Islet of Langerhans (tissue), 1 donor: ENCODE measurements at regions not wholly inside any gene's neighbourhood (a gene's known extent, or its start where the extent isn't known, plus 50 kb on each side); places are given as distances from the start of the nearest gene placed in this dataset.

Experiments
- FAIRE-seq: peaks from one replicate; lab custom pipeline; 2011; peaks lifted over from hg19 to GRCh38; lab: Jason Lieb, UNC

GRCh38 chr13:97562962-97563361, 129.0 kb downstream of the RAP2A start:
- no peak for FAIRE-seq

GRCh38 chr13:97564956-97565355, 131.0 kb downstream of the RAP2A start:
- FAIRE-seq = no peak

GRCh38 chr13:97565906-97566305, 131.9 kb downstream of the RAP2A start:
- no peak for FAIRE-seq

GRCh38 chr13:97566907-97567306, 132.9 kb downstream of the RAP2A start:
- FAIRE-seq = no peak

GRCh38 chr13:97567510-97568243, 133.7 kb downstream of the RAP2A start:
- FAIRE-seq = no peak

GRCh38 chr13:97568850-97569249, 134.9 kb downstream of the RAP2A start:
- no peak for FAIRE-seq

GRCh38 chr13:97569841-97570240, 135.9 kb downstream of the RAP2A start:
- FAIRE-seq = no peak

GRCh38 chr13:97570442-97570841, 136.5 kb downstream of the RAP2A start:
- no peak for FAIRE-seq

- FAIRE-seq = no peak
These were observed 139.0 kb downstream of the RAP2A start for GRCh38 chr13:97573011-97573410.

- FAIRE-seq = no peak
These were observed 141.0 kb downstream of the RAP2A start for GRCh38 chr13:97574926-97575325.

GRCh38 chr13:97577026-97577425, 143.1 kb downstream of the RAP2A start:
- FAIRE-seq = no peak

- no peak for FAIRE-seq
These were observed 148.2 kb downstream of the RAP2A start for GRCh38 chr13:97582170-97582569.

GRCh38 chr13:97583907-97584497, 150.0 kb downstream of the RAP2A start:
- no peak for FAIRE-seq

- no peak for FAIRE-seq
These were observed 153.0 kb downstream of the RAP2A start for GRCh38 chr13:97586941-97587340.

- FAIRE-seq = no peak
These were observed 155.0 kb downstream of the RAP2A start for GRCh38 chr13:97588993-97589392.

GRCh38 chr13:97600458-97601075, 166.6 kb downstream of the RAP2A start:
- FAIRE-seq = no peak

- FAIRE-seq = no peak
These were observed 181.3 kb downstream of the RAP2A start for GRCh38 chr13:97615266-97615665.

GRCh38 chr13:97616385-97616784, 182.4 kb downstream of the RAP2A start:
- no peak for FAIRE-seq

GRCh38 chr13:97621025-97621424, 187.1 kb downstream of the RAP2A start:
- no peak for FAIRE-seq

- no peak for FAIRE-seq
These were observed 187.7 kb downstream of the RAP2A start for GRCh38 chr13:97621631-97622030.

GRCh38 chr13:97627566-97627965, 193.6 kb downstream of the RAP2A start:
- FAIRE-seq = no peak

GRCh38 chr13:97629601-97630272, 195.8 kb downstream of the RAP2A start:
- FAIRE-seq = peak; percentile 95

GRCh38 chr13:97630725-97631124, 196.8 kb downstream of the RAP2A start:
- FAIRE-seq = no peak
